ENCODE measurements at regions not wholly inside any gene's neighbourhood (a gene's known extent, or its start where the extent isn't known, plus 50 kb on each side); places are given as distances from the start of the nearest gene placed in this dataset.

DNA sequence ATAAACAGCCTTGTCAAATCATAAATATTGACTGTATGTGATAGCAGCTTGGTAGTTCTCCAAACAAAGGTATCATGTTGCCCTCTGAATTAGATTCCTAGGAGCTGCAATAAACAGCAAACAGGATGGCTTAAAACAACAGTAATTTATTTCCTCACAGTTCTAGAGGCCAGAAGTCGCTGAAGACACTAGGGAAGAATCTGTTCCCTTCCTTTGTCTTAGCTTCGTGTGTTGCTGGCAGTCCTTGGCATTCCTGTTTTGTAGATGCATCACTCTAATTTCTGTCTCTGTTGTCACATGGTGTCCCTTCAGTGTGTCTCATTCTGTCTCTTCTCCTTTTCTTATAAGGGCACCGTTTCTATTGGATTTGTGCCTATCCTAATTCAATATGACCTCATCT is 679.3 kb downstream of the OTOL1 start:
- TF ChIP-seq, protein P1, sequence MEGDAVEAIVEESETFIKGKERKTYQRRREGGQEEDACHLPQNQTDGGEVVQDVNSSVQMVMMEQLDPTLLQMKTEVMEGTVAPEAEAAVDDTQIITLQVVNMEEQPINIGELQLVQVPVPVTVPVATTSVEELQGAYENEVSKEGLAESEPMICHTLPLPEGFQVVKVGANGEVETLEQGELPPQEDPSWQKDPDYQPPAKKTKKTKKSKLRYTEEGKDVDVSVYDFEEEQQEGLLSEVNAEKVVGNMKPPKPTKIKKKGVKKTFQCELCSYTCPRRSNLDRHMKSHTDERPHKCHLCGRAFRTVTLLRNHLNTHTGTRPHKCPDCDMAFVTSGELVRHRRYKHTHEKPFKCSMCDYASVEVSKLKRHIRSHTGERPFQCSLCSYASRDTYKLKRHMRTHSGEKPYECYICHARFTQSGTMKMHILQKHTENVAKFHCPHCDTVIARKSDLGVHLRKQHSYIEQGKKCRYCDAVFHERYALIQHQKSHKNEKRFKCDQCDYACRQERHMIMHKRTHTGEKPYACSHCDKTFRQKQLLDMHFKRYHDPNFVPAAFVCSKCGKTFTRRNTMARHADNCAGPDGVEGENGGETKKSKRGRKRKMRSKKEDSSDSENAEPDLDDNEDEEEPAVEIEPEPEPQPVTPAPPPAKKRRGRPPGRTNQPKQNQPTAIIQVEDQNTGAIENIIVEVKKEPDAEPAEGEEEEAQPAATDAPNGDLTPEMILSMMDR (conservative IDR thresholded peaks at IDR 0.05 in 1 of 2, IDR thresholded peaks at IDR 0.05 in 1 of 2; ENCODE audit: low read depth in 1 of 2, low read length in 2 of 2): no peak
- TF ChIP-seq EZH2 (IDR thresholded peaks at IDR 0.05; ENCODE audit: low read length, missing control alignments): no peak
- Histone ChIP-seq H2AFZ (ENCODE audit: low read length) (no peak overlapping the region), H3K27ac (ENCODE audit: insufficient read depth, low read length) (no peak overlapping the region), H3K4me2 (ENCODE audit: extremely low read depth, insufficient read depth, low read length) (no peak overlapping the region), H3K79me2 (ENCODE audit: control insufficient read depth, insufficient read depth, low read length) (no peaks in the 10 kb centered on the region), H3K9me3 (ENCODE audit: control insufficient read depth, insufficient read depth, low read depth, low read length) (no peaks in the 10 kb centered on the region), H4K20me1 (ENCODE audit: control insufficient read depth, extremely low read depth, insufficient read depth, low read length) (no peaks in the 10 kb centered on the region), H3K36me3 (ENCODE audit: control insufficient read depth, insufficient read depth, low read length) (no peaks in the 10 kb centered on the region), H3K27me3 (ENCODE audit: control insufficient read depth, insufficient read depth, low read length) (no peaks in the 10 kb centered on the region), H3K9ac (ENCODE audit: insufficient read depth, low read length) (no peak overlapping the region), H3K4me1 (ENCODE audit: control insufficient read depth, extremely low read depth, insufficient read depth, low read length) (no peaks in the 10 kb centered on the region), H3K4me3 (replicated peaks in 1 of 4; ENCODE audit: control extremely low read depth in 1 of 4, insufficient read depth in 1 of 4, low read depth in 3 of 4, low read length in 4 of 4) (no peak overlapping the region)
- peak in 1 of 2 donors; percentile 9 for DNase-seq (ENCODE audit: low read depth in 2 of 2)

DNA sequence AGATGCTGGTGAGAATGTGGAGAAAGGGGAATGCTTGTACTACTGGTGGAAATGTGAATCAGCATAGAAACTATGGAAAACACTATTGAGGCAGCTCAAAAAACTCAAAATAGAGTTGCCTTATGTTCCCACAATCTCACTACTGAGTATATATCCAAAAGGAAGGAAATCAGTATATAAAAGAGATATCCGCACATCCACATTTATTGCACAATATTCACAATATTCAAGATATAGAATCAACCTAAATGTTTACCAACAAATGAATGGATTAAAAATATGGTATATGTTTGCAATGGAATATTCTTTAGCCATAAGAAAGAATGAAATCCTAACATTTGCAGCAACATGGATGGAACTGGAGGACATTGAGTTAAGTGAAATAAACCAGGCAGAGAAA is 686.8 kb downstream of the OTOL1 start:
- H3K79me2 ChIP-seq (ENCODE audit: control insufficient read depth, insufficient read depth, low read length): no peaks in the 10 kb centered on the region
- no peak overlapping the region for H3K4me3 ChIP-seq (replicated peaks in 1 of 4; ENCODE audit: control extremely low read depth in 1 of 4, insufficient read depth in 1 of 4, low read depth in 3 of 4, low read length in 4 of 4)
- H3K4me2 ChIP-seq (ENCODE audit: extremely low read depth, insufficient read depth, low read length): no peak overlapping the region
- H3K36me3 ChIP-seq (ENCODE audit: control insufficient read depth, insufficient read depth, low read length): no peaks in the 10 kb centered on the region
- H3K4me1 ChIP-seq (ENCODE audit: control insufficient read depth, extremely low read depth, insufficient read depth, low read length): no peaks in the 10 kb centered on the region
- H3K27ac ChIP-seq (ENCODE audit: insufficient read depth, low read length): no peak overlapping the region
- H4K20me1 ChIP-seq (ENCODE audit: control insufficient read depth, extremely low read depth, insufficient read depth, low read length): no peaks in the 10 kb centered on the region
- DNase-seq (ENCODE audit: low read depth in 2 of 2): no peak
- H3K27me3 ChIP-seq (ENCODE audit: control insufficient read depth, insufficient read depth, low read length): no peaks in the 10 kb centered on the region
- TF ChIP-seq, protein P1 (conservative IDR thresholded peaks at IDR 0.05 in 1 of 2, IDR thresholded peaks at IDR 0.05 in 1 of 2; ENCODE audit: low read depth in 1 of 2, low read length in 2 of 2): no peak
- no peak for TF ChIP-seq EZH2 (IDR thresholded peaks at IDR 0.05; ENCODE audit: low read length, missing control alignments)
- H2AFZ ChIP-seq (ENCODE audit: low read length): no peak overlapping the region
- no peaks in the 10 kb centered on the region for H3K9me3 ChIP-seq (ENCODE audit: control insufficient read depth, insufficient read depth, low read depth, low read length)
- H3K9ac ChIP-seq (ENCODE audit: insufficient read depth, low read length): no peak overlapping the region

DNA sequence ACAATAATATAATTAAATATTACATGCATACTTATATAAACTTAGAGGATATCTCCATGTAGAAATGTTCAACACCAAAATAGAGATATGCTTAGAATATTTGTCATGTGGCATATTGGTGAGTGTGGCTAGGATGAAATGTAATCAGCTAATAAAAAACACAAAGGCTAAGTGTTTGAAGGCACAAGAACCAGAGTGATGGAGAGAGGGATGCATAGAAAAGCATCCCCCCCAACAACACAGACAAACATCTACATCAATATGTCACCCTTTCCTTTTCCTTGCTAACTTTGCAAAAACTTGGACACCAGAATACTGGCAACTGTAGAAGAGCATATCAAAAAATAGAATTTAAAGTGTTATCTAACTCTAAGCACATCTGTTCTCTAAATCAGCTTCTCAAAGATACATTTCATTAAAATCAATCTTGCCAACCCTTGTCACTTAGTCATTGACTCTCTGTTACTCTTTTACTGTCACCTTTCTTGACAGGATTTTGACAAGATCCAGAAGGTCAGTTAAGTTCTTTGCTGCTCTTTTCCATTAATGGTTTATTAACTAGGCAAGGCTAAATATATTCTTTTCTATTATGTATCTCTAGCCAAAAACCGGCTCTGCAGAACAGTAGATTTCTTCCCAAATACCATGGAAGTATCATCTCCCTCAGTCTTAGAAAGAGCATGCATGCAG is 695.9 kb downstream of the OTOL1 start:
- no peak overlapping the region for H3K4me2 ChIP-seq (ENCODE audit: extremely low read depth, insufficient read depth, low read length)
- H3K9me3 ChIP-seq (ENCODE audit: control insufficient read depth, insufficient read depth, low read depth, low read length): no peaks in the 10 kb centered on the region
- no peak overlapping the region for H3K4me3 ChIP-seq (replicated peaks in 1 of 4; ENCODE audit: control extremely low read depth in 1 of 4, insufficient read depth in 1 of 4, low read depth in 3 of 4, low read length in 4 of 4)
- DNase-seq (ENCODE audit: low read depth in 2 of 2): no peak
- no peaks in the 10 kb centered on the region for H3K4me1 ChIP-seq (ENCODE audit: control insufficient read depth, extremely low read depth, insufficient read depth, low read length)
- no peaks in the 10 kb centered on the region for H4K20me1 ChIP-seq (ENCODE audit: control insufficient read depth, extremely low read depth, insufficient read depth, low read length)
- H3K79me2 ChIP-seq (ENCODE audit: control insufficient read depth, insufficient read depth, low read length): no peaks in the 10 kb centered on the region
- no peak overlapping the region for H3K27ac ChIP-seq (ENCODE audit: insufficient read depth, low read length)
- H3K9ac ChIP-seq (ENCODE audit: insufficient read depth, low read length): no peak overlapping the region
- no peaks in the 10 kb centered on the region for H3K36me3 ChIP-seq (ENCODE audit: control insufficient read depth, insufficient read depth, low read length)
- no peak overlapping the region for H2AFZ ChIP-seq (ENCODE audit: low read length)
- no peak for TF ChIP-seq EZH2 (IDR thresholded peaks at IDR 0.05; ENCODE audit: low read length, missing control alignments)
- TF ChIP-seq, protein P1 (conservative IDR thresholded peaks at IDR 0.05 in 1 of 2, IDR thresholded peaks at IDR 0.05 in 1 of 2; ENCODE audit: low read depth in 1 of 2, low read length in 2 of 2): no peak
- no peaks in the 10 kb centered on the region for H3K27me3 ChIP-seq (ENCODE audit: control insufficient read depth, insufficient read depth, low read length)
